NOMO-1 (cell line): ENCODE measurements at regions not wholly inside any gene's neighbourhood (a gene's known extent, or its start where the extent isn't known, plus 50 kb on each side); places are given as distances from the start of the nearest gene placed in this dataset.

Experiments
- DNase-seq, 2 experiments: peaks; one replicate each; lab custom pipeline; 2025; ENCODE audit not compliant: unreplicated experiment in 2 of 2; lab: John Stamatoyannopoulos, UW

DNA sequence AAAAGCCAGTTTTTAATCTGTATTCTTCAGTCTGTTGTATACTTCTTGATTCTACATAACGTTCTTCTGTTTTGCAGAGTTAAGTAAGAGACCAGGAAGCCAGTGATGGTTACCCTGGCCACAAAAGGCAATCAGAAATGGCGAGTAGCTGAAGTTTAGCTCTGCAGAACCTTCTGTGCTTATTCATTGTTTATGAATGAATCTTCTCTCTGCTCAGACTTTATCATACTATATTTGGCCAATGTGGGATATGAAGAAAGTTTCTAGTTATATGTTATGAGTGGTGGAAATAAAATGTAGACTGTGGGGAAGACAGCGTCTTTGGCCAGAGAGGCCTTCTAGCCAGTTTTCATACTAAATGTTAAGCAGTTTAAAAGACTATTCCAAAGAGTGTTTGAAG, 249.9 kb upstream of the RGS6 start:
- no peak for DNase-seq

DNA sequence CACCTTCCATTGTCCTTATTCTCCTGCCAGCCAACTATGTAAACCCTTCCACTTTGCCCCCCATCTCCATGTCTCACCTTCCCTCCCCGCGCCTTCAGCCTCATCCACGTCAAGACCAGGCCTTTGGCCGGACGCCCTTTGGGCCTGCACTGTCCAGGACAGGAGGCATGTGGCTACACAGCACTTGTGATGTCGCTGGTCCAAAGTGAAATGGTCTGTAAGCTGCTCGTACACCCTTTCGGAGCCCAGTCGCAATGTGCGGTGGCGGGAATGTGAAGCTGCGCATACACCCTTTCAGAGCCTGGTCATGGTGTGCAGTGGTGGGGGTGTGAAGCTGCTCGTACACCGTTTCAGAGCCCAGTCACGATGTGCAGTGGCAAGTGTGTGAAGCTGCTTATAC, 247.9 kb upstream of the RGS6 start:
- DNase-seq = no peak

DNA sequence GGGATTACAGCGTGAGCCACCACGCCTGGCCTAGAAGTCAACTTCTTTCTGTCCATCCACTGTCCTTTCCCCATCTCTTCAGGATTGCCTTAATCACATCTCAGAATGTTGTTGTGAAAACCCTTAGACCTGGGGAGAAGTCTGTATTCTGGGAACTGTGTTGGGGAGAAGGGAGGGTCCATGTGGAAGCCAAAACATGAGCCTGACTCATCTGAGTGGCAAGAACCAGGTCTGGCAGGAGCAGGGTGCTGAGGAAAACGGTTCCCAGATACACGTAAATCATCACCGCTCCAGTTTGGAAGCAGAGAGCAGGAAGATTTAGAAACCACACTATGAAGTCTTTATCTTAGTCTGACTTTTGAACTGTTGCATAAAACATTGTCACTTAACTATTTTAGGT, 245.6 kb upstream of the RGS6 start:
- no peak for DNase-seq

DNA sequence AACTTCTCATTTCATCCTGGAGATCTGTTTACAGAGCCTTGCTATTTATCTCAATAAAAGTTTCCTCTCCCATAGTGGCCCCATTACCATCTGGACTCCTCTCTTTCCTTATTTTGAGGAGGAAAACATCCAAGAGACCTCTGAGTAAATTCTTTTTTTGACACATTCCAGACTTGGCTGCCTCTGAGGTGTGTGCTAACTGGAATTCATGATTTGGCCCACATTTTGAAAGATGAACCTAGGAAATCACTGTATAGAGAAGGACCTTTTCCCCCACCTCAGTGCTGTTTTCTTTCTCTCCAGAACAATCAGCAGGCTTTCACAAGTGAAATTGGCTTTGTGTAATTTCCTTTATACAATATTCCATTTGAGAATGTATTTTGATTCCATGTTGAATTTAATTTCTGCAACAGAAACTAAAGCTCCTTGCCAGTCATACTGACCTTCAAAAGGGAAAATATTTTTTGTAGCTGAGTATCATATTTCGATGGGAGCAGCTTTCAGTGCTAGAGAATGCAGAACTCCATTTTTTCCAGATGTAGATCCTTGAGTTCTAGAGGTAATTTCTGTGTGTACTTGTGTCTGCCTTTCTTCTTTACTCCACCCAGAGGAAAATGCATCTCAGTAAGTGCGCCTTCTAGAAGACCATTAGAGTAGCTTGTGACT, 244.9 kb upstream of the RGS6 start:
- DNase-seq = no peak

DNA sequence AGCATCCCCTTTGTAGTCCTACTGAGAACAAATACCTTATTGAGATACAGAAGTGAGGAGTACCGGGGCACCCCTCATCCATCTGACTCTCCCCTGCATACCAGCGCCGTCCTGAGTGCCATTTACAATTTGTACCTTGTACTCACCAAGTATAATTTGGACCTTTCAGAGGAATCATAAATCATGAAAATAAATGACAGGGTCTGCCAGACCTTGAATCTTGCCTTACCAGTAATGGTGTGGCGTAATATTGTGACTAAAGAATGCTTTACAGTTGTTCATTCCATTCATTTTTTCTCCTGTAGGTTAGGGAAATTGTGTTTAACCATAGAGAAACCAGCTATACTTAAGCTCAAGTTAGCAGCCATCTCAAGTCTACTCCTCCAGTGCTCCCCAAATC, 243.7 kb upstream of the RGS6 start:
- DNase-seq = no peak

DNA sequence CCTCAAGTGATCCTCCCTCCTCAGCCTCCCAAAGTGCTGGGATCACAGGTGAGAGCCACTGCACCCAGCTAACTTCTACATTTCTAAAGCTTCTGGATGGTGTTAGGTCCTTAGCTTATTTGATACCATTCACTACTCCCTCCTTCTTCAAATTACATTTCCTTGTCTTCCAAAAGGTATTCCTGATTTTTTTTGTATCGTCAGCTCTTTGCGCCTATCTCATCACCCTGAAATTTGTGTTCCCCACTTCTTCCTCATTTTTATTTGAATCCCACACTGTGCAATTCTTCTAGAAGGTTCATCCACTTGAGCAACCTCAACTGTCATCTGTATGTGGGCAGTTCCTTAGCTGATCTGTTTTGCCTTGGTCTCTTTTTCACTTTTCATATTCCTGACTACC, 241.8 kb upstream of the RGS6 start:
- no peak for DNase-seq

DNA sequence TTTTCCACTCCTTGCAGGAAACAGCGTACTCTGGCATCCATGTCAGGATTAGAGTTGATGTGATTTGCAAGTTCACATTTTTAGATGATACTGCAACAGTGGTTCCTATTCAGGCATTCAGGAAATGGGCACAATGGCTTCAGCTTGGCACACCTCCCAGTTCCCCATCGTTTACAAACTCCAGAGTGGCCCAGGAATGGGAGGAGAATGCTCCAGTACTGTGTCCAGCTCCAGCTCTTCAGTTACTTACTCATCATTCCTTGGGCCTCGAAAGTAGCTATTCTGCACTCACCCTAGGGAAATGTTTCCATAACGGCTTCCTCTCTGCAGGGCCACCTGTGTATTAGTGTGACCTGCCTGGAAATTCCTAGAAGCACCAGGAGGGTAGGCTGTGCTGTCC, 239.7 kb upstream of the RGS6 start:
- DNase-seq = no peak

DNA sequence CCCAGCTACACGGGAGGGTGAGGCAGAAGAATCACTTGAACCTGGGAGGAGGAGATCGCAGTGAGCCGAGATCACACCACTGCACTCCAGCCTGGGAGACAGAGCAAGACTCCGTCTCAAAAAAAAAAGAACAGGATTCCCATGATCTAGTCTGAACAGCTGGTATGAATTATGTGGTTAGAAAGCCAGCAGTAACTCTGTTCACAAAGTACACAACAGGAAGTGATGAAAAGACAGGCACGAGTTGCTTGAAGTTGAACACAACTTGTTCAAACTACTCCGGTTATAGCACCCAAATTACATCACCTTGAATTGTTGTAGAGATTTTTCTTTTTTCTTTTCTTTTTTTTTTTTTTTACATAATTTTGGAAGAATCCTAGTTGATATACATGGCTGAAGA, 238.8 kb upstream of the RGS6 start:
- DNase-seq = no peak

DNA sequence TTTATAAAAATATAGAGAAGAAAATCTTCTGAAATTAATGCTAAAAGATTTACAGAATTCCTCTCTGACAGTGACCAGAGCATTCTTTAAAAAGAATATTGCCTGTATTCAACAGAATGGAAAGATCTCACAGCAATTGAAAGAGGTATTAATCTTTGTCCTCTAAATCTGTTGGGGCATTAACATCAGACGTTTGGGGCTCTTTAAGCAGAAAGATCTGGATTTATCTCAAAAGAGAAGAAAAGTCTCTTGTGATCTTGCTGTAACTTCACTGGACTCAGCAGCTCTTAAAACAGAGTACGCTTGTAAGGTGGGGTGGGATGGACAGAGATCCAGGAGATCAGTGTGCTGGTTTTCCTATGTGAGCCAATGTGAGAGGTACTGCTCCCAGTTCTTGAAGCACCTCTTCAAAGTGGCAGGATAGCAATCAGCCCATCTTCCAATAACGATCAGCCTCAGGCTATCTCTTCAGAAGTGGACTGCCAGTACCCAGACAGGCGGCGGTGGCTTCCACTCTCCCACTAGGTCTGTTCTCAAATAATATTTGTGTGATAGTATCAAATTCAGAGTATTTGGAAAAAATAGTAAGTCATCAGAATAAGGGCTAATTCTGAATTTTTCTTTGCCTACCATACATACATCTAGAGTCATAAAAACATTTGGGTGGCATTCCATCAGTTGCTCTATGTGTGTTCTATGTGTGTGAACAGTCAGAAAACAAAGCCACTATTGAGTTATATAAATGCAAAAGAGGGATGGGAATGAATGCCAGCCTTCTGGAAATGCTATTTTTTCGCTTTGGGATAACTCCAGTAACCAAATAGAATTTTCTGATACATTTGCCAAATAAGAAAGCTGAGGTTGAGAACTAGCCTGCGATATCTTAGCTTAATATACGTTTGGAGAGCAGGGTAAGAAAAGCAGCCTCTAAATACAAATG, 237.4 kb upstream of the RGS6 start:
- no peak for DNase-seq

DNA sequence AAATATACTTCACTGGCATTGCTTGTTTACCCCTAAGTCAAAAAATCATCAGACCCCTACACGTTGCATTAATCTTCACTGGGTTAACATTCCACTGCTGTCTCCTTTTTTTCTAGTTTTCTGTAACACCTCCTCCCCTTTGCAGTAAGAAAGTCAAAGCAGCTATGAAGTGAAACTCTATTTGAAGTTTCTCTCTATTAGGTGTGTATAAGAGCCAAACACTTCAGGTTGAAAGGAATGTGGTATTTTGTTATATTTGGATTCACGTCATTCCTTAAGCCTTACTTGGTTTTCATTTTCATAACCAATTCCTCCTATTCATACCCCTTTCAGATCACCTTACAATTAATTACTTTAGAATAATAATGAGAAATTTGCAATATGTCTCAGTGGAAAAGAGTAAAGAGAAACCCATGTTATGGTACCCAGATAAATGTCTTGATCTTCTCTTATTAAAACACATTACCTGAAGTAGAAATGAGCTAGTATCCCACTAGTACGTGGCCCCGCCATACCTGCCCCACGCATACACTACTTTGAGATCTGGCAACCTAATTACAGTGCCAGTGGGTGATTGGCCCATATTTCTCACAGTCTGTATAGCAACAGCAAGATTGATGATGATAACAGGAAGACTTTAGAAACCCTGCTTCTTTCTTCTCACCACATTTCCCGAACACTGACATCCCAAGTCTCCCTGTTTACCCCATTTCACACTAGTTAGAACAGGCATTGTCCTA, 236.4 kb upstream of the RGS6 start:
- no peak for DNase-seq

DNA sequence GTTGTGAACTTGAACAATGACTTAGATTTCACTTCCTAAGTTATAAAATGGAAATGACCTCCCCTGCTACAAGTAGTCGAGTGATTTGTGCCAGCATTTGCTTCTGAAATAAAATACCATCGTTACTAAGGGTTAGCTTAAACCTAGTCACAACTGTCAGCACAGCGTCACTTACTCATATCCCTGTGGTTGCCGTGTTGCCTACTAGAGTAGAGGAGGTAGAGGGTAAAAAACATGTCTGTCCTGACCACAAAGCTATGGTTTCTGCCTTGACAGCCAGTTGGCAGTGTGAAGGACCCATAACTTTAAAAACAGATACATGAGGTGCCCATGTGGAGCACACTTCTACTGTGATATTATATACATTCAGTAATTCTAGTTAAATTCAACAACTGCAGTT, 234.2 kb upstream of the RGS6 start:
- DNase-seq = no peak

DNA sequence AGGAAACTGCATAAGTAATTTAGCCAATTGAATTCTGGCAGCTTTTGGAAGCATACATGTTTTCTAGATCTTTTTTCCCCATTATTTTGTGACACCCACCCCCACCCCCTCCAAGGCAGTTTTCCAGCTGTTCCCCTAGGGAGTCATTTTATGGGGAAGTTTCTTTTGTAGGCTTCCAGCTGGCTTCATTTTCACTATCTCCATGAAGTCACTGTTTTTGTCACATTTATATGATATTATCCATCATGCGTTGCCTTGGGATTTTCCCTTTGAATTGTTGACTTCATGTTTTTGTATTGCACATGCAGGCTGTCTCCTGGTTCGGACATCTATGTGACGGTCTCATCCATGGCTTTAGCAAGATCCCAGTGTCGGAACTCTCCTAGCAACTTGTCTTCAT, 233.6 kb upstream of the RGS6 start:
- no peak for DNase-seq

DNA sequence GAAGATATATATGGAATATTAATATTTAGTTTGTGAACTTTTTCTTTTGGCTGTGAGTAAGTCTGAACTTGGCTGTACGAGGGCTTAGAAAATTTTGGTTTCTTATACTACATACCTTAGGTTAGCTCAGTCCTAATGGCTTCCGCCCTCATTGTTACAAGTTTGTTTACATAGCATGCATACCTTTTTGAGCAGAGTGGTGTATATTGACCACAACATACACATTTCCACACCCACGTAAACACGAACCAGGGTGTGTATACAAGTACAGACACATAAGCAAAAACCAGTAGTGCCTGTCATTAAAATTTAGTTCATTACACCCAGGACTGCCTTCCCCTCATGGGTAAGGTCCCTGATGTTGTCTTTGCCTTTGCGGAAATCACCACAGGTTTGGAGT, 230.2 kb upstream of the RGS6 start:
- no peak for DNase-seq

DNA sequence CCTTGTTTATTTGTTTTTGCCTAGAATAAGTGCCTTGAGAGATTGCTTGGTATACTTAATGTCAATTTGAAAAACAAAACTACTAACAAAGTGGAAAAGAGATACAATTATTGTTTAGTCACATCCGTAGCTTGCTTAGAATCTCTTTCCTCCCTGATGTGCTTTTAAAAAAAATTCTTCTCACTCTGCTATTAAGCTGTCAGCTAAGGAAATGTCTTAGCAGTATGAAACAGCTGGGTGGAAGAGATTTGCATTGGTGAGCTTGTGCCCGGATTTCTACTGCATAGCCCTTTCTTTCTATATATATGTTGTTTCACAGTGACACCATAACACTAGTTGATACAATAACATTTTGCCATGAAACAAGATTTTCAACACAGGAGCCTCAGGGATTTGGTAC, 229.4 kb upstream of the RGS6 start:
- DNase-seq = no peak

DNA sequence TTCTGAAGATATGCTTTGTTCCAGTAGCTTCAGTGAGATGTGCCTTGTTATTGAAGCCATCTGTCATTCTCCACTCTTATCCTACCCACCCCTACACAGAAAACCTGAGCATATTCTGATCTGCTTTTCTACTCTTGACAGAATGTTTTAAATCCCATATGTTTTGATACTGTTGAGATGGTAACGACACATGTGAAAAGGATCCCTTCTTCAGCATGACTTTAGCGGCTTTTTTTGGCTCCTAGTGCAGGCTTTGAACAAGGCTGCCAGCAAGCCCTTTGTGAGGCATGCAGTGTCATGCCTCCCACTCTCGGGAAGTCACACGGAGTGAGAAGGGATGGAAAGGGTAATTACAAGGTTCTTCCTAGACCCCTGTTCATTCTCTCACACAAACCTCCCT, 228.8 kb upstream of the RGS6 start:
- DNase-seq = no peak

DNA sequence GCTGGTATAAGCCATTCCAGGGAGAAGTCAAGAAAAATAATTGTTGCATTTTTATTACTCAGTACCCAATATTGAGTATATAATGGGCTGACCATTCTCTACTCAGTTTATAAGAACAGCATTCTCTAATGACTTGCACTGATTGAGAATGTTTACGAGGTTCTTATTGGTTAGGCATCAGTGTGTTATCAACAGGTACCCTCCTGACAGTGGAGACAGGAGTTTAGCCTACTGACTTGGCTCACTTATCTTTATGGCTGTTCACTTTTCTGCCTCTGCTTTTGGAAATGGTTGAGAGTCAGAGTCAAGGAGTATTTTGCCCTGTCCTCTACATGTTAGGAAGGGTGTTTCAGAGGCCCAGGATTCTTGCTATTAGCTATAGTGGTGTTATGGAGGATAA, 228.0 kb upstream of the RGS6 start:
- DNase-seq = no peak

DNA sequence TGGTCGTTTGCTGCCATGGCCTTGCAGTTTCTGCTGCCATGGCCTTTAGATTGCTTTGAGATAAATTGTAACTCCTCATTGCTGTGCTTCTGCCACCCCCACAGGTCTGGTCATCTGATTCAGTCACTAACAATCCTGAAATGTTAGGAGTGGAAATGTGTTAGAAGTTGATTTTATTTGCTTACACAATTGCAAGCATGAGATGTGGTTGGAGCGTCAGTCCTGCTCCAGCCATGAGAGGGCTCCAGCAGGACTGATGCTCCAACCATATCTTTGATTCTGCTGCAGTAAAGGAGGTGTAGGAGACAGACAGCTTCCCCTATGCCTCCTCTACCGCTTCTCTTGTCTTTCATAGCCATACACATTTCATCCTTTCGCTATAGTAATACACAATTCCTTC, 226.8 kb upstream of the RGS6 start:
- no peak for DNase-seq

DNA sequence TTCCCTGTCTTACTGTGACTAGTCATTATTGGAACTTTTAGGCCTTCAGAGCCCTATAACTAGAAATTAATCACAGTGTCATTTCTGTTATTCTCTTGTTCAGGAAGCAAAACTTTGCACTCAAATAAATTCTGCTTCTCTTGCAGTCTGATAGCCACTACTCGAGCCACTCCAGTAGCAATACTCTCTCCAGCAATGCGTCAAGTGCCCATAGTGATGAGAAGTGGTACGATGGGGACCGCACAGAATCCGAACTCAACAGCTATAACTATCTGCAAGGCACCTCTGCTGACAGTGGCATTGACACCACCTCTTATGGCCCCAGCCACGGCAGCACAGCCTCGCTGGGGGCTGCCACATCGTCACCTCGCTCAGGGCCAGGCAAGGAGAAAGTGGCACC, 223.2 kb upstream of the RGS6 start:
- no peak for DNase-seq

DNA sequence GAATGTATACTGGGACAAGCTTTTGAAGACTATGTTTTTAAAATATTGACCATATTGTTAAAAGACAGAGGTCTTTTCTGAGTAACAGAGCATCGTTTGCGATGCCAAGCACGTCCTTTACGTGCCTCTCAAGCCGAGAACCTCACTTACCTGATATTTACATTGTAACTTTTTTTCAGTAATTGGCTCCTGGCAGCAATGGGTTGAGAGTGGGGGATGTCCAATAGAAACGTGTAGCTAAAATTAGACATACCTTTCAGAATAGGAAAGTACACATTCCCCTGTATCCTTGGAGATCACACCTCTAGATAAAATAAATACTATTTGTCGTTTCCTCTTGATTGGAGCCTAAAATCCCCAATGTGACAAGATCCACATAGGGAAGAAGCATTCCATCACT, 222.2 kb upstream of the RGS6 start:
- no peak for DNase-seq

DNA sequence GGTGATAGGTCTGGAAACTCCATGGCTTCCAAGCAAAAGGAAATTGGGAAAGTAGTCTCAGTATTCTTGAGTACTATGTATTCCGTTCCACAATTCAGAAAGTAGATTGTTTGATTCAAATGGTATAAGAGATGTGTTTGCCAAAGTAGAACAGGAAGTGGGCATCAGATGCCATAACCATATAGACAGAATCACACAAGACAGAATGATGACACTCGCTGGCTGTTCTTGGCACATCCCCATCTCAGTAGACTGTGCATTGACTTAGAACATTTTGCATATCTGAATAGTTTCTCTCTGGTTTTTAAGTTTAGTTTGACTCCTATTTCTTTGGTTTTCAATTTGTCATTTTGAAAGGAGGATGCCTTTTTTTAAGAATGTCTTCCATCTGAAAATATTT, 221.1 kb upstream of the RGS6 start:
- DNase-seq = no peak

DNA sequence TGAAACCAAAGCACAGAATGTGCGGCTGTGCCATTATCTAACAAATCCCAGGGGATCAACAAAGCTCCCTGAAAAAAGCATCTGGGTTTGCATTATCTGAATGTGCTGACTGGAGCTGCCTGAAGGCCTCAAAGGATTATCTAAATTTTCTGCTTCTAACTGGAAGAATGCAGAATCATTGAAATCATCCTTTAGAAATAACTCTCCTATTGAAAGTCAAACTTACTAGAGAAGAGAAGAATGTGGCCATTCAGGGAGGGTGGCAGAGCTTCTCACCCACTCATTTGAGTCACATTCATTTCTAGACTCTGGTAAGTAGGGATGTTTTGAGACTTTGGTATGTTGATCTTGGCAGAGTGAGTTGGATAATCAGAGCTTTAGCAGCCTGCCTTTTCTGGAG, 220.6 kb upstream of the RGS6 start:
- no peak for DNase-seq

DNA sequence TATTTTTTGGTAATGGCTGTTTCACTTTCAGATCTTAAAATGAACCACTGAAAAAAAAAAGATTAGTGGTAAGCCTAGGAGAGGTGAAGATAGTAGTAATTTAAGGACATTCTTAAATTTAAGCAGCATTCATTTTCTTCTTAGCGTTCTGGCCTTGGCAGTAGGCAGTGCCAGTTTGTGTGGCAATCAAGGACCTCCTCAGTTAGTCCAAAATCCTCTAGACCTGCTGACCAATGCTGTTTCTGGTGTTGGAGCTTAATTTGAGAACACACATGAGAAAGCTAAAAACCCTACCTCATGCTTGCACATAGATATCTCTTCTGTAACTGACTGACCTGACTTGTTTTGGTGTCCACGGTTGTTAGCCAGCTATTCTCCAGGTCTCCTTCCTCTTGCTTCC, 219.8 kb upstream of the RGS6 start:
- DNase-seq = no peak
